ENCODE measurements at regions not wholly inside any gene's neighbourhood (a gene's known extent, or its start where the extent isn't known, plus 50 kb on each side); places are given as distances from the start of the nearest gene placed in this dataset.
"Not testable (repeated sequence)": the region's sequence is repeated elsewhere in the genome, so short reads cannot be mapped to it uniquely, and the experiment has no call there.

GRCh38 chr6:81612136-81612535, 140.3 kb downstream of the TENT5A start:
- Histone ChIP-seq H3K36me3 (ENCODE audit: insufficient read depth, insufficient read length, low read length) (no peaks in the 10 kb centered on the region), H3K4me3 (ENCODE audit: insufficient read length, low read depth) (no peak overlapping the region), H3K4me1 (ENCODE audit: insufficient read depth, insufficient read length) (no peaks in the 10 kb centered on the region), H3K9ac (ENCODE audit: insufficient read length, low read depth) (no peak overlapping the region), H3K27me3 (ENCODE audit: insufficient read depth, insufficient read length) (no peaks in the 10 kb centered on the region), H3K9me3 (ENCODE audit: insufficient read depth, low read length) (no peaks in the 10 kb centered on the region)
- no peak for TF ChIP-seq ZNF274 (IDR thresholded peaks at IDR 0.05; ENCODE audit: low read depth, low read length)
- TF ChIP-seq YY1 (IDR thresholded peaks at IDR 0.05; ENCODE audit: insufficient read depth, insufficient read length) = no peak
- no peak for TF ChIP-seq SUZ12 (IDR thresholded peaks at IDR 0.05; ENCODE audit: extremely low read depth, insufficient read depth, insufficient read length)
- DNase-seq (ENCODE audit: low read depth, low spot score) = no peak

- no peak overlapping the region for H3K4me3 ChIP-seq (ENCODE audit: insufficient read length, low read depth)
- H3K9me3 ChIP-seq (ENCODE audit: insufficient read depth, low read length) = no peaks in the 10 kb centered on the region
- DNase-seq (ENCODE audit: low read depth, low spot score) = no peak
- TF ChIP-seq YY1 (IDR thresholded peaks at IDR 0.05; ENCODE audit: insufficient read depth, insufficient read length) (no peak), SUZ12 (IDR thresholded peaks at IDR 0.05; ENCODE audit: extremely low read depth, insufficient read depth, insufficient read length) (no peak), ZNF274 (IDR thresholded peaks at IDR 0.05; ENCODE audit: low read depth, low read length) (no peak)
- no peaks in the 10 kb centered on the region for H3K4me1 ChIP-seq (ENCODE audit: insufficient read depth, insufficient read length)
- no peak overlapping the region for H3K9ac ChIP-seq (ENCODE audit: insufficient read length, low read depth)
- no peaks in the 10 kb centered on the region for H3K27me3 ChIP-seq (ENCODE audit: insufficient read depth, insufficient read length)
- no peaks in the 10 kb centered on the region for H3K36me3 ChIP-seq (ENCODE audit: insufficient read depth, insufficient read length, low read length)
These were observed 142.7 kb downstream of the TENT5A start for GRCh38 chr6:81609736-81610135.

- no peak overlapping the region for H3K9ac ChIP-seq (ENCODE audit: insufficient read length, low read depth)
- H3K4me1 ChIP-seq (ENCODE audit: insufficient read depth, insufficient read length) = no peaks in the 10 kb centered on the region
- H3K27me3 ChIP-seq (ENCODE audit: insufficient read depth, insufficient read length) = no peaks in the 10 kb centered on the region
- no peaks in the 10 kb centered on the region for H3K9me3 ChIP-seq (ENCODE audit: insufficient read depth, low read length)
- no peak overlapping the region for H3K4me3 ChIP-seq (ENCODE audit: insufficient read length, low read depth)
- DNase-seq (ENCODE audit: low read depth, low spot score) = no peak
- no peaks in the 10 kb centered on the region for H3K36me3 ChIP-seq (ENCODE audit: insufficient read depth, insufficient read length, low read length)
- TF ChIP-seq ZNF274 (IDR thresholded peaks at IDR 0.05; ENCODE audit: low read depth, low read length) = no peak
- TF ChIP-seq SUZ12 (IDR thresholded peaks at IDR 0.05; ENCODE audit: extremely low read depth, insufficient read depth, insufficient read length) = no peak
- TF ChIP-seq YY1 (IDR thresholded peaks at IDR 0.05; ENCODE audit: insufficient read depth, insufficient read length) = no peak
These were observed 143.7 kb downstream of the TENT5A start for GRCh38 chr6:81608776-81609175.

GRCh38 chr6:81606965-81607381, 145.5 kb downstream of the TENT5A start:
- Histone ChIP-seq H3K9ac (ENCODE audit: insufficient read length, low read depth) (no peak overlapping the region), H3K27me3 (ENCODE audit: insufficient read depth, insufficient read length) (no peaks in the 10 kb centered on the region), H3K4me1 (ENCODE audit: insufficient read depth, insufficient read length) (no peaks in the 10 kb centered on the region), H3K36me3 (ENCODE audit: insufficient read depth, insufficient read length, low read length) (no peaks in the 10 kb centered on the region), H3K4me3 (ENCODE audit: insufficient read length, low read depth) (no peak overlapping the region), H3K9me3 (ENCODE audit: insufficient read depth, low read length) (no peaks in the 10 kb centered on the region)
- no peak for DNase-seq (ENCODE audit: low read depth, low spot score)
- TF ChIP-seq ZNF274 (IDR thresholded peaks at IDR 0.05; ENCODE audit: low read depth, low read length) = no peak
- no peak for TF ChIP-seq YY1 (IDR thresholded peaks at IDR 0.05; ENCODE audit: insufficient read depth, insufficient read length)
- TF ChIP-seq SUZ12 (IDR thresholded peaks at IDR 0.05; ENCODE audit: extremely low read depth, insufficient read depth, insufficient read length) = no peak

- TF ChIP-seq SUZ12 (IDR thresholded peaks at IDR 0.05; ENCODE audit: extremely low read depth, insufficient read depth, insufficient read length) (no peak), ZNF274 (IDR thresholded peaks at IDR 0.05; ENCODE audit: low read depth, low read length) (no peak), YY1 (IDR thresholded peaks at IDR 0.05; ENCODE audit: insufficient read depth, insufficient read length) (no peak)
- H3K9ac ChIP-seq (ENCODE audit: insufficient read length, low read depth) = no peak overlapping the region
These were observed 147.0 kb downstream of the TENT5A start for GRCh38 chr6:81605526-81605925.

GRCh38 chr6:81601918-81602317, 150.6 kb downstream of the TENT5A start:
- no peaks in the 10 kb centered on the region for H3K4me1 ChIP-seq (ENCODE audit: insufficient read depth, insufficient read length)

More at GRCh38 chr6:81605526-81605925, 147.0 kb downstream of the TENT5A start:
- H3K27me3 ChIP-seq (ENCODE audit: insufficient read depth, insufficient read length) = no peaks in the 10 kb centered on the region
- H3K9me3 ChIP-seq (ENCODE audit: insufficient read depth, low read length) = no peaks in the 10 kb centered on the region
- DNase-seq (ENCODE audit: low read depth, low spot score) = no peak
- H3K4me3 ChIP-seq (ENCODE audit: insufficient read length, low read depth) = no peak overlapping the region
- H3K4me1 ChIP-seq (ENCODE audit: insufficient read depth, insufficient read length) = no peaks in the 10 kb centered on the region
- no peaks in the 10 kb centered on the region for H3K36me3 ChIP-seq (ENCODE audit: insufficient read depth, insufficient read length, low read length)

GRCh38 chr6:81600488-81600887, 152.0 kb downstream of the TENT5A start:
- not testable (repeated sequence) for H3K36me3 ChIP-seq (ENCODE audit: insufficient read depth, insufficient read length, low read length); H3K9me3 ChIP-seq (ENCODE audit: insufficient read depth, low read length); DNase-seq (ENCODE audit: low read depth, low spot score); H3K4me1 ChIP-seq (ENCODE audit: insufficient read depth, insufficient read length); H3K9ac ChIP-seq (ENCODE audit: insufficient read length, low read depth); H3K27me3 ChIP-seq (ENCODE audit: insufficient read depth, insufficient read length); H3K4me3 ChIP-seq (ENCODE audit: insufficient read length, low read depth)

More at GRCh38 chr6:81601918-81602317, 150.6 kb downstream of the TENT5A start:
- Histone ChIP-seq H3K36me3 (ENCODE audit: insufficient read depth, insufficient read length, low read length) (no peaks in the 10 kb centered on the region), H3K9me3 (ENCODE audit: insufficient read depth, low read length) (no peaks in the 10 kb centered on the region), H3K9ac (ENCODE audit: insufficient read length, low read depth) (no peak overlapping the region), H3K27me3 (ENCODE audit: insufficient read depth, insufficient read length) (no peaks in the 10 kb centered on the region), H3K4me3 (ENCODE audit: insufficient read length, low read depth) (no peak overlapping the region)
- no peak for DNase-seq (ENCODE audit: low read depth, low spot score)
- TF ChIP-seq ZNF274 (IDR thresholded peaks at IDR 0.05; ENCODE audit: low read depth, low read length) = no peak

GRCh38 chr6:81594501-81594900, 158.0 kb downstream of the TENT5A start:
- H3K9ac ChIP-seq (ENCODE audit: insufficient read length, low read depth) = no peak overlapping the region
- no peaks in the 10 kb centered on the region for H3K9me3 ChIP-seq (ENCODE audit: insufficient read depth, low read length)
- no peaks in the 10 kb centered on the region for H3K36me3 ChIP-seq (ENCODE audit: insufficient read depth, insufficient read length, low read length)
- no peak overlapping the region for H3K4me3 ChIP-seq (ENCODE audit: insufficient read length, low read depth)
- no peaks in the 10 kb centered on the region for H3K27me3 ChIP-seq (ENCODE audit: insufficient read depth, insufficient read length)
- no peak for TF ChIP-seq SUZ12 (IDR thresholded peaks at IDR 0.05; ENCODE audit: extremely low read depth, insufficient read depth, insufficient read length)
- no peak for TF ChIP-seq ZNF274 (IDR thresholded peaks at IDR 0.05; ENCODE audit: low read depth, low read length)
- TF ChIP-seq YY1 (IDR thresholded peaks at IDR 0.05; ENCODE audit: insufficient read depth, insufficient read length) = no peak
- DNase-seq (ENCODE audit: low read depth, low spot score) = no peak
- no peaks in the 10 kb centered on the region for H3K4me1 ChIP-seq (ENCODE audit: insufficient read depth, insufficient read length)

Data from NT2/D1 (cell line).